Right lobe of liver (tissue), 4 donors: ENCODE measurements at regions not wholly inside any gene's neighbourhood (a gene's known extent, or its start where the extent isn't known, plus 50 kb on each side); places are given as distances from the start of the nearest gene placed in this dataset.

ENCODE experiments used
- CTCF ChIP-seq, 4 donors: fragments of 200-600 bp in 3 of 4; fragments of 450-650 bp in 1 of 4; IDR thresholded peaks; one replicate each; pipeline versions ENCODE4 v1.5.1 to v1.8.0; 2016 to 2022; ENCODE audit warnings: antibody characterized with exemption in 4 of 4, mild to moderate bottlenecking in 2 of 4
- POLR2A ChIP-seq: fragments of 450-650 bp; IDR thresholded peaks from one replicate; pipeline ENCODE4 v1.6.1; 2017; ENCODE audit warnings: antibody characterized with exemption, mild to moderate bottlenecking
- donor health status: DM: no; HTN: no; CAD: no.
- donor health status: DM: no; HTN: no; CAD: no.
- donor health status: DM: no; HTN: yes; CAD: no.

DNA sequence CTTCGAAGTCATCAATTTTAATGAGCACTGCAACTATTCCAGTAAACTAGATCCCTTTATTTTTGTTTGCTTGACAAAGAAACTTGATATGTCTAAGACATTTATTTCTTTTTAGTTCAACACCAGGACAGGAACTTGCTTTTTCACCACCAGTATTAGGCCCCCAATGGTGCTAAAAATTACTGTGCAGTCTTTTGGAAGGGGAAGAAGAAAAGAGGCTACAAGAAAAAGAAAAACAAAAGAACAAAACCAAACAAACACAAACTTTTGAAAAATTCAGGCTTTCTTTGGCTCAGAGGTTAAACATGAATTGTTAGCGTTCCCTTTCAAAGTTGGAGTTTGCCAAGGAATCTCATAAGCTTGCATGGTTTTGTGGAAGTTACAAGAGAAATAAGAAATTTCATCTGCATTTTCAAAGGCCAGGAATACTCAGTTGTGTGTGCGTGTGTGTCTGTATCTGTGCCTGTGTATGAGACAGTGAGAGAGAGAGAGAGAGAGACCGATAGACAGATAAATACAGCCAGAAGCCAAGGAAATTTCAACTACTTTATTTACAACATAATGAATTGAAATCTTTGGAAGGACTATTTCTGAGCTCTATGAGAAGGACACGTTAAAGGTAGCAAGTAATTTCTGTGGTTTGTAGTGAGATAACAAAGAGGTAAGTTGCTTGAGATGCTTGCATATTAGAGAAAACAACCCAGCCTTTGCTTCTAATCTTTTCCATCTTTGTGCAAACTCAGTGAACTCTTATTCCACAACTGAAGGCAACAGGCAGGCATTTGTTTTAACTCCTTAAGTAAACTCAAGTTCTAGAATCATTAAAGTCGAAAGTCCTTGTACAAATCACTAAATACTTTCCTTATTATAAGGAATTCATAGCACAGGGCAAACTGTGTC is 171.0 kb upstream of the CITED2 start:
- TF ChIP-seq CTCF (IDR thresholded peaks at IDR 0.05) = no peak
- no peak for TF ChIP-seq POLR2A
